ENCODE measurements at regions not wholly inside any gene's neighbourhood (a gene's known extent, or its start where the extent isn't known, plus 50 kb on each side); places are given as distances from the start of the nearest gene placed in this dataset.

GRCh38 chr11:11039208-11039965 is 181.5 kb upstream of the ZBED5 start:
- no peaks in the 10 kb centered on the region for H3K27me3 ChIP-seq (ENCODE audit: insufficient read depth, low read length)
- DNase-seq (ENCODE audit: low read depth) = no peak
- no peak overlapping the region for H3K9ac ChIP-seq (ENCODE audit: low read length)
- H3K27me3 Mint-ChIP-seq (ENCODE audit: low read depth, unreplicated experiment) = peaks cover 17% of the 10 kb centered on the region
- no peaks in the 10 kb centered on the region for H3K36me3 ChIP-seq (ENCODE audit: insufficient read depth, low read length)
- H3K9me3 ChIP-seq (ENCODE audit: insufficient read depth, low read depth, low read length) = no peaks in the 10 kb centered on the region
- no peaks in the 10 kb centered on the region for H3K4me1 ChIP-seq (ENCODE audit: insufficient read depth, low read length)
- H3K79me2 ChIP-seq (ENCODE audit: insufficient read depth, low read length) = no peaks in the 10 kb centered on the region
- no peak overlapping the region for H3K4me2 ChIP-seq (ENCODE audit: low read length)
- H3K27ac Mint-ChIP-seq (ENCODE audit: unreplicated experiment) = no peak overlapping the region
- no peaks in the 10 kb centered on the region for H3K36me3 Mint-ChIP-seq (ENCODE audit: low read depth, unreplicated experiment)
- no peaks in the 10 kb centered on the region for H4K20me1 ChIP-seq (ENCODE audit: insufficient read depth, low read length)
- no peak overlapping the region for H3K4me3 Mint-ChIP-seq (ENCODE audit: unreplicated experiment)
- peaks cover 10% of the 10 kb centered on the region for H3K4me1 Mint-ChIP-seq (ENCODE audit: low read depth, unreplicated experiment)
- H2AFZ ChIP-seq (ENCODE audit: low read depth, low read length) = no peak overlapping the region
- H3K9me3 Mint-ChIP-seq (ENCODE audit: unreplicated experiment) = no peaks in the 10 kb centered on the region
- H3K4me3 ChIP-seq (ENCODE audit: insufficient read depth, low read depth, low read length) = no peak overlapping the region
- no peak overlapping the region for H3K27ac ChIP-seq (ENCODE audit: low read depth, low read length)
- TF ChIP-seq, protein P1, sequence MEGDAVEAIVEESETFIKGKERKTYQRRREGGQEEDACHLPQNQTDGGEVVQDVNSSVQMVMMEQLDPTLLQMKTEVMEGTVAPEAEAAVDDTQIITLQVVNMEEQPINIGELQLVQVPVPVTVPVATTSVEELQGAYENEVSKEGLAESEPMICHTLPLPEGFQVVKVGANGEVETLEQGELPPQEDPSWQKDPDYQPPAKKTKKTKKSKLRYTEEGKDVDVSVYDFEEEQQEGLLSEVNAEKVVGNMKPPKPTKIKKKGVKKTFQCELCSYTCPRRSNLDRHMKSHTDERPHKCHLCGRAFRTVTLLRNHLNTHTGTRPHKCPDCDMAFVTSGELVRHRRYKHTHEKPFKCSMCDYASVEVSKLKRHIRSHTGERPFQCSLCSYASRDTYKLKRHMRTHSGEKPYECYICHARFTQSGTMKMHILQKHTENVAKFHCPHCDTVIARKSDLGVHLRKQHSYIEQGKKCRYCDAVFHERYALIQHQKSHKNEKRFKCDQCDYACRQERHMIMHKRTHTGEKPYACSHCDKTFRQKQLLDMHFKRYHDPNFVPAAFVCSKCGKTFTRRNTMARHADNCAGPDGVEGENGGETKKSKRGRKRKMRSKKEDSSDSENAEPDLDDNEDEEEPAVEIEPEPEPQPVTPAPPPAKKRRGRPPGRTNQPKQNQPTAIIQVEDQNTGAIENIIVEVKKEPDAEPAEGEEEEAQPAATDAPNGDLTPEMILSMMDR (IDR thresholded peaks at IDR 0.05; ENCODE audit: insufficient read depth, low read depth, low read length) = no peak
- TF ChIP-seq EZH2 (IDR thresholded peaks at IDR 0.05; ENCODE audit: insufficient read depth, low read length) = no peak
- FAIRE-seq = no peak

DNA sequence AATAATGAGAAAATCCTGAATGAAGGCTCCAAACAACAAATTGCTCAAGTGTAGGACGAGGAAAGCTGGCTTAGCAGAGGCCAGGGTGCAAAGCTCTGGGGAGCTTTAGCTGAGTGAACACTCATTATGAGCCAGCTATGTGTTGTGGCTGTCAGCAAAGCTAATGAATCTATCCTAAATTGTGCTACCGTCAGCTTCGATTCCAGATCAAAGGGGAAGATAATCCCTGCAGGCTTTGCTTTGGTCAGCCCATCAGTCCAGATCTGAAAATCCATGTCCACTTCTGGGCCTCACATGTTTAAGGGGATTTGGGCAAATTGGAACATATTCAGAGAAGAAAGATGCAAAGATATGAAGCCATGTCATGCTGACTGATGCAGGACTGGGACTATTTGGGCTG is 180.9 kb upstream of the ZBED5 start:
- DNase-seq (ENCODE audit: low read depth) (no peak), FAIRE-seq (no peak)
- H3K4me1 ChIP-seq (ENCODE audit: insufficient read depth, low read length) = no peaks in the 10 kb centered on the region
- H4K20me1 ChIP-seq (ENCODE audit: insufficient read depth, low read length) = no peaks in the 10 kb centered on the region
- TF ChIP-seq, protein P1 (IDR thresholded peaks at IDR 0.05; ENCODE audit: insufficient read depth, low read depth, low read length) = no peak
- TF ChIP-seq EZH2 (IDR thresholded peaks at IDR 0.05; ENCODE audit: insufficient read depth, low read length) = no peak
- no peaks in the 10 kb centered on the region for H3K36me3 ChIP-seq (ENCODE audit: insufficient read depth, low read length)
- H3K4me2 ChIP-seq (ENCODE audit: low read length) = no peak overlapping the region
- H2AFZ ChIP-seq (ENCODE audit: low read depth, low read length) = no peak overlapping the region
- H3K4me3 ChIP-seq (ENCODE audit: insufficient read depth, low read depth, low read length) = no peak overlapping the region
- H3K9me3 ChIP-seq (ENCODE audit: insufficient read depth, low read depth, low read length) = no peaks in the 10 kb centered on the region
- H3K27me3 ChIP-seq (ENCODE audit: insufficient read depth, low read length) = no peaks in the 10 kb centered on the region
- no peak overlapping the region for H3K27ac Mint-ChIP-seq (ENCODE audit: unreplicated experiment)
- no peaks in the 10 kb centered on the region for H3K9me3 Mint-ChIP-seq (ENCODE audit: unreplicated experiment)
- no peak overlapping the region for H3K9ac ChIP-seq (ENCODE audit: low read length)
- no peaks in the 10 kb centered on the region for H3K79me2 ChIP-seq (ENCODE audit: insufficient read depth, low read length)
- H3K36me3 Mint-ChIP-seq (ENCODE audit: low read depth, unreplicated experiment) = no peaks in the 10 kb centered on the region
- peaks cover 9% of the 10 kb centered on the region for H3K4me1 Mint-ChIP-seq (ENCODE audit: low read depth, unreplicated experiment)
- H3K27ac ChIP-seq (ENCODE audit: low read depth, low read length) = no peak overlapping the region
- no peak overlapping the region for H3K4me3 Mint-ChIP-seq (ENCODE audit: unreplicated experiment)
- peaks cover 15% of the 10 kb centered on the region for H3K27me3 Mint-ChIP-seq (ENCODE audit: low read depth, unreplicated experiment)

GRCh38 chr11:11038352-11038751 is 180.5 kb upstream of the ZBED5 start:
- Histone ChIP-seq H3K4me3 (ENCODE audit: insufficient read depth, low read depth, low read length) (no peak overlapping the region), H3K27me3 (ENCODE audit: insufficient read depth, low read length) (no peaks in the 10 kb centered on the region), H3K9me3 (ENCODE audit: insufficient read depth, low read depth, low read length) (no peaks in the 10 kb centered on the region), H3K79me2 (ENCODE audit: insufficient read depth, low read length) (no peaks in the 10 kb centered on the region), H3K36me3 (ENCODE audit: insufficient read depth, low read length) (no peaks in the 10 kb centered on the region), H4K20me1 (ENCODE audit: insufficient read depth, low read length) (no peaks in the 10 kb centered on the region), H3K27ac (ENCODE audit: low read depth, low read length) (no peak overlapping the region), H3K9ac (ENCODE audit: low read length) (no peak overlapping the region), H2AFZ (ENCODE audit: low read depth, low read length) (no peak overlapping the region), H3K4me2 (ENCODE audit: low read length) (no peak overlapping the region), H3K4me1 (ENCODE audit: insufficient read depth, low read length) (no peaks in the 10 kb centered on the region)
- H3K36me3 Mint-ChIP-seq (ENCODE audit: low read depth, unreplicated experiment) = no peaks in the 10 kb centered on the region
- H3K27ac Mint-ChIP-seq (ENCODE audit: unreplicated experiment) = no peak overlapping the region
- FAIRE-seq = no peak
- no peak overlapping the region for H3K4me3 Mint-ChIP-seq (ENCODE audit: unreplicated experiment)
- no peaks in the 10 kb centered on the region for H3K9me3 Mint-ChIP-seq (ENCODE audit: unreplicated experiment)
- peaks cover 15% of the 10 kb centered on the region for H3K27me3 Mint-ChIP-seq (ENCODE audit: low read depth, unreplicated experiment)
- TF ChIP-seq, protein P1 (IDR thresholded peaks at IDR 0.05; ENCODE audit: insufficient read depth, low read depth, low read length) = no peak
- no peak for TF ChIP-seq EZH2 (IDR thresholded peaks at IDR 0.05; ENCODE audit: insufficient read depth, low read length)
- H3K4me1 Mint-ChIP-seq (ENCODE audit: low read depth, unreplicated experiment) = peaks cover 9% of the 10 kb centered on the region
- DNase-seq (ENCODE audit: low read depth) = no peak
